IMR-90 (cell line): ENCODE measurements at regions not wholly inside any gene's neighbourhood (a gene's known extent, or its start where the extent isn't known, plus 50 kb on each side); places are given as distances from the start of the nearest gene placed in this dataset.

Experiments used
- ATAC-seq: fragments of 200-7000 bp; cut with Tn5 transposase; 2 replicates; pipeline ENCODE4 v1.9.1; 2020; ENCODE audit warnings: low read depth, mild to moderate bottlenecking, moderate library complexity
- BruUV-seq: library from RNA; stranded (reverse); fragments of 400-500 nt; replicated peaks from 2 replicates; lab custom pipeline; 2021; lab: Mats Ljungman, UMichigan
- CTCF ChIA-PET: fragments of 300-600 bp; formaldehyde crosslinking; extraction: SDS; loops from one replicate; lab custom pipeline; 2021; ENCODE audit warnings: antibody characterized with exemption; lab: Yijun Ruan, JAX
- POLR2A ChIA-PET: fragments of 300-600 bp; sonication (Branson Sonifier 250); formaldehyde crosslinking; loops from one replicate; lab custom pipeline; 2022; ENCODE audit warnings: antibody characterized with exemption; ENCODE audit not compliant: unreplicated experiment; lab: Charles Lee
- DNase-seq: peaks from one replicate; pipeline ENCODE4 v3.0.0; 2013
- H2AFZ ChIP-seq: replicated peaks from 2 replicates; pipeline ENCODE3; 2013; ENCODE audit warnings: low read length, mild to moderate bottlenecking; ENCODE audit not compliant: poor library complexity
- H2AK5ac ChIP-seq: 2 replicates; pipeline ENCODE4 v1.6.1; 2013; ENCODE audit warnings: low read depth, low read length, inconsistent platforms
- H2AK9ac ChIP-seq: replicated peaks from 2 replicates; pipeline ENCODE3; 2013; ENCODE audit warnings: mild to moderate bottlenecking, low read depth, low read length, moderate library complexity; ENCODE audit not compliant: poor library complexity
- H2BK120ac ChIP-seq: 2 replicates; pipeline ENCODE4 v1.6.1; 2013; ENCODE audit warnings: low read depth, low read length, inconsistent platforms
- H2BK15ac ChIP-seq: 3 replicates; pipeline ENCODE4 v1.6.1; 2013; ENCODE audit warnings: low read depth, low read length, inconsistent platforms
- H2BK20ac ChIP-seq: 2 replicates; pipeline ENCODE4 v1.6.1; 2013; ENCODE audit warnings: low read depth, mild to moderate bottlenecking, inconsistent platforms, low read length, moderate library complexity
- H2BK5ac ChIP-seq: 2 replicates; pipeline ENCODE4 v1.6.1; 2013; ENCODE audit warnings: mild to moderate bottlenecking, low read depth, low read length, inconsistent platforms; ENCODE audit not compliant: poor library complexity, severe bottlenecking
- H3K14ac ChIP-seq: replicated peaks from 2 replicates; pipeline ENCODE4 v1.6.1; 2013; ENCODE audit warnings: low read depth, low read length, inconsistent platforms
- H3K18ac ChIP-seq: 2 replicates; pipeline ENCODE4 v1.6.1; 2013; ENCODE audit warnings: low read depth, low read length, control low read depth
- H3K23ac ChIP-seq: 2 replicates; pipeline ENCODE4 v1.6.1; 2013; ENCODE audit warnings: low read depth, low read length, inconsistent platforms
- H3K27ac ChIP-seq: 2 replicates; pipeline ENCODE4 v1.5.1; 2013; ENCODE audit warnings: mild to moderate bottlenecking, control low read depth, low read length; ENCODE audit not compliant: insufficient read depth
- H3K27me3 ChIP-seq: 2 replicates; pipeline ENCODE4 v1.6.1; 2013; ENCODE audit warnings: low read length; ENCODE audit not compliant: control insufficient read depth, insufficient read depth
- H3K36me3 ChIP-seq: 2 replicates; pipeline ENCODE4 v1.6.1; 2013; ENCODE audit warnings: low read length, mixed read lengths; ENCODE audit not compliant: control insufficient read depth, insufficient read depth
- H3K4ac ChIP-seq: 2 replicates; pipeline ENCODE4 v1.6.1; 2013; ENCODE audit warnings: low read depth, low read length, inconsistent platforms
- H3K4me1 ChIP-seq: 2 replicates; pipeline ENCODE4 v1.6.1; 2013; ENCODE audit warnings: low read length, mixed read lengths; ENCODE audit not compliant: control insufficient read depth, insufficient read depth
- H3K4me2 ChIP-seq: 2 replicates; pipeline ENCODE4 v1.6.1; 2013; ENCODE audit warnings: low read depth, mild to moderate bottlenecking, control low read depth, low read length, moderate library complexity
- H3K4me3 ChIP-seq: 2 replicates; pipeline ENCODE4 v1.5.1; 2013; ENCODE audit warnings: low read depth, mild to moderate bottlenecking, control low read depth, low read length, moderate library complexity; ENCODE audit not compliant: insufficient read depth
- H3K56ac ChIP-seq: 2 replicates; pipeline ENCODE4 v1.6.1; 2013; ENCODE audit warnings: low read length, inconsistent platforms; ENCODE audit not compliant: insufficient read depth; ENCODE audit errors: extremely low read depth
- H3K79me1 ChIP-seq, 2 experiments: 2 replicates each; pipeline ENCODE4 v1.6.1; 2013; ENCODE audit warnings: low read length in 2 of 2, inconsistent platforms in 1 of 2, low read depth in 1 of 2
- H3K9ac ChIP-seq: 2 replicates; pipeline ENCODE4 v1.6.1; 2013; ENCODE audit warnings: low read depth, low read length, control low read depth
- H3K9me1 ChIP-seq: 2 replicates; pipeline ENCODE4 v1.6.1; 2013; ENCODE audit warnings: low read length, inconsistent platforms; ENCODE audit not compliant: insufficient read depth
- H3K9me3 ChIP-seq: 2 replicates; pipeline ENCODE4 v1.6.1; 2013; ENCODE audit warnings: low read length; ENCODE audit not compliant: control insufficient read depth, insufficient read depth
- H4K20me1 ChIP-seq: 2 replicates; pipeline ENCODE4 v1.6.1; 2013; ENCODE audit warnings: low read length, inconsistent platforms; ENCODE audit not compliant: insufficient read depth
- H4K5ac ChIP-seq: 2 replicates; pipeline ENCODE4 v1.6.1; 2013; ENCODE audit warnings: mild to moderate bottlenecking, low read depth, low read length, control low read depth
- H4K8ac ChIP-seq, 2 experiments: 2 replicates each; pipeline ENCODE4 v1.6.1; 2013; ENCODE audit warnings: low read depth in 2 of 2, low read length in 2 of 2, control low read depth in 1 of 2, inconsistent platforms in 1 of 2
- H4K91ac ChIP-seq: 2 replicates; pipeline ENCODE4 v1.6.1; 2013; ENCODE audit warnings: low read depth, low read length, inconsistent platforms; ENCODE audit not compliant: insufficient read depth
- MAFK ChIP-seq: IDR thresholded peaks from 2 replicates; pipeline ENCODE4 v1.6.1; 2012; ENCODE audit warnings: low read depth, low read length, improper control_type of control experiment
- RAD21 ChIP-seq: IDR thresholded peaks from 2 replicates; pipeline ENCODE4 v1.6.1; 2012; ENCODE audit warnings: low read length, improper control_type of control experiment
- WGBS, 2 experiments: methylation state at CpG; one replicate each; pipeline versions ENCODE4 v1.1.5 to v1.1.7; 2013; ENCODE audit warnings: missing lambda C conversion rate in 2 of 2; ENCODE audit not compliant: insufficient read length in 1 of 2; ENCODE audit errors: extremely low coverage in 2 of 2; 5-methylcytosine and 5-hydroxymethylcytosine counted together
- dilution Hi-C: fragments of 300-500 bp; cut with HindIII; formaldehyde crosslinking; loops from one replicate; pipeline ENCODE4 v1.14.3; 2018; ENCODE audit warnings: low sequenced_read_pairs; ENCODE audit not compliant: unreplicated experiment
- in situ Hi-C: fragments of 300-500 bp; cut with MboI; formaldehyde crosslinking; loops from 3 replicates; pipeline ENCODE4 v1.14.3; 2019; ENCODE audit warnings: low sequenced_read_pairs, inconsistent platforms, mixed read lengths
- intact Hi-C: fragments of 100-400 bp; cut with micrococcal nuclease; formaldehyde crosslinking; loops from 2 replicates; pipeline ENCODE4 v1.10.0; 2022
- TF ChIP-seq, protein P1 (sequence below): conservative IDR thresholded peaks from 2 replicates; pipeline ENCODE4 v1.5.1; 2012; ENCODE audit warnings: mild to moderate bottlenecking, low read depth, low read length, improper control_type of control experiment

GRCh38 chr10:52992567-52992966 is 220.0 kb upstream of the MBL2 start:
- H3K9me1 ChIP-seq = no peaks in the 10 kb centered on the region
- no peak overlapping the region for H3K18ac ChIP-seq
- DNase-seq = no peak
- no peak for TF ChIP-seq MAFK
- TF ChIP-seq, protein P1, sequence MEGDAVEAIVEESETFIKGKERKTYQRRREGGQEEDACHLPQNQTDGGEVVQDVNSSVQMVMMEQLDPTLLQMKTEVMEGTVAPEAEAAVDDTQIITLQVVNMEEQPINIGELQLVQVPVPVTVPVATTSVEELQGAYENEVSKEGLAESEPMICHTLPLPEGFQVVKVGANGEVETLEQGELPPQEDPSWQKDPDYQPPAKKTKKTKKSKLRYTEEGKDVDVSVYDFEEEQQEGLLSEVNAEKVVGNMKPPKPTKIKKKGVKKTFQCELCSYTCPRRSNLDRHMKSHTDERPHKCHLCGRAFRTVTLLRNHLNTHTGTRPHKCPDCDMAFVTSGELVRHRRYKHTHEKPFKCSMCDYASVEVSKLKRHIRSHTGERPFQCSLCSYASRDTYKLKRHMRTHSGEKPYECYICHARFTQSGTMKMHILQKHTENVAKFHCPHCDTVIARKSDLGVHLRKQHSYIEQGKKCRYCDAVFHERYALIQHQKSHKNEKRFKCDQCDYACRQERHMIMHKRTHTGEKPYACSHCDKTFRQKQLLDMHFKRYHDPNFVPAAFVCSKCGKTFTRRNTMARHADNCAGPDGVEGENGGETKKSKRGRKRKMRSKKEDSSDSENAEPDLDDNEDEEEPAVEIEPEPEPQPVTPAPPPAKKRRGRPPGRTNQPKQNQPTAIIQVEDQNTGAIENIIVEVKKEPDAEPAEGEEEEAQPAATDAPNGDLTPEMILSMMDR = no peak
- no peak for TF ChIP-seq RAD21
- H4K8ac ChIP-seq = no peak overlapping the region
- no peak overlapping the region for H3K56ac ChIP-seq
- no peak overlapping the region for H3K9ac ChIP-seq
- no peaks in the 10 kb centered on the region for H3K36me3 ChIP-seq
- H3K4me3 ChIP-seq = no peak overlapping the region
- no TSS peak for BruUV-seq
- ATAC-seq = no peak
- H3K4me2 ChIP-seq = no peak overlapping the region
- no peaks in the 10 kb centered on the region for H4K20me1 ChIP-seq
- H3K79me1 ChIP-seq = no peaks in the 10 kb centered on the region
- H3K27me3 ChIP-seq = no peaks in the 10 kb centered on the region
- dilution Hi-C loops (no loop called here), in situ Hi-C loops (no loop called here), intact Hi-C loops (no loop called here)
- no peaks in the 10 kb centered on the region for H3K9me3 ChIP-seq
- H3K4ac ChIP-seq = no peak overlapping the region
- H2BK5ac ChIP-seq = no peak overlapping the region
- CTCF ChIA-PET = no interaction called here
- H4K5ac ChIP-seq = no peak overlapping the region
- no peak overlapping the region for H3K23ac ChIP-seq
- no peak overlapping the region for H2BK20ac ChIP-seq
- H2AK5ac ChIP-seq = no peak overlapping the region
- H3K14ac ChIP-seq = no peak overlapping the region
- H2AFZ ChIP-seq = no peak overlapping the region
- no peak overlapping the region for H2BK15ac ChIP-seq
- H3K4me1 ChIP-seq = no peaks in the 10 kb centered on the region
- POLR2A ChIA-PET = no interaction called here
- H3K27ac ChIP-seq = no peak overlapping the region
- no peak overlapping the region for H2BK120ac ChIP-seq
- H2AK9ac ChIP-seq = no peak overlapping the region
- H4K91ac ChIP-seq = no peak overlapping the region
- no CpG with 5 or more reads among the region's 1 CpG for WGBS, 2 experiments
